NCI-H1105 (cell line): ENCODE measurements at regions not wholly inside any gene's neighbourhood (a gene's known extent, or its start where the extent isn't known, plus 50 kb on each side); places are given as distances from the start of the nearest gene placed in this dataset.

Experiments
- DNase-seq: peaks from one replicate; lab custom pipeline; 2025; lab: John Stamatoyannopoulos, UW

DNA sequence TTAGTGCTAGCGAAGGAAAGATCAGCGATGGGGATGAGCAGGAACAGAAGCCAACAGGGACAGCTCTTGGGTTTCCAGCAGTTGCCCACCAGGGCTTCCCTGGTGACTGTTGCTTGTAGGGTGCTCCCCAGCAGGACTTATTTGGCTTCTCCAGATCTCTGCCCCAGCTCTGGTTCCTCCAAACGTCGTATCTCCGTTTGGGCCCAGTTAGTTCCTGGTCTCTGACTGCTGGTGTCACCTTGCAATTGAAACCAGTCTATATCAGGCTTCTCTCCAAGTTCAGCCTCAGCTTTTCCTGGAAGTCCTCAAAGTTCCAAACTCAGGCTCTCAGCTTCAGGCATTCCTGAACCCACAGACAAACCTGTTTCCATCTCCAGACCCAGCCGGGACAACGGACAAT lies 70.8 kb upstream of the NXT1 start:
- no peak for DNase-seq

DNA sequence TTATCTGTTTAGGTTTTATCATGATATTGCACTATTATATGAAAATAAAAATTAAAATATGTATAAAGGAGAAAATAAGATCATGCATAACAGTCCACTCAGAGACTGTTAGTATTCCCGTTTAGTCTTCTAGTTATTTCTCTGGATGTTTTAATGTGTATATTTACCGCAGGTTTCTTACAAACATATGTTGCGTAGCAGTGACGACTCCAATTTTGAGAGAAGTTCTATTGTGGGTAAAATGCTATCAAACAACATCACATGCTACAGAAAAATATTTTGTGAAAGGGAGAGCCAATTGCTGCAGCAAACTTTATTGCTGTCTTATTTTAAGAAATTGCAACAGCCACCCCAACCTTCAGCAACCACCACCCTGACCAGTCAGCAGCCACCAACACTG lies 72.4 kb upstream of the NXT1 start:
- no peak for DNase-seq

DNA sequence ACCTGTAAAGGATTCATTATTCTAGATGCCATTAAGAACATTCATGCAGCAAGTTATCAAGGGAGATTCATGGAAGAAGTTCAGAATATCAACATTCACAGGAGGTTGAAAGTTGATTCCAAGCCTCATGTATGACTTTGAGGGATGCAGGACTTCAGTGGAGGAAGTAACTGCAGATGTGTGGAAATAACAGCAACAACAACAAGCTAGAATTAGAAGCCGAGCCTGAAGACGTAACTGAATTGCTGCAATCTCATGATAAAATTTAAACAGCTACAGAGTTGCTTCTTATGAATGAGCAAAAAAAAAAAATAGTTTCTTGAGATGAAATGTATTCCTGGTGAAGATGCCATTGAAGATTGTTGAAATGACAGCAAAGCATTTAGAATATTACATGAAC lies 73.3 kb upstream of the NXT1 start:
- DNase-seq: no peak

GRCh38 chr20:23273776-23274175 lies 76.8 kb upstream of the NXT1 start:
- DNase-seq: no peak

- no peak for DNase-seq
Observed at GRCh38 chr20:23272176-23273029, 78.2 kb upstream of the NXT1 start.

- no peak for DNase-seq
Observed at GRCh38 chr20:23270382-23270911, 80.1 kb upstream of the NXT1 start.

GRCh38 chr20:23269954-23270353 lies 80.6 kb upstream of the NXT1 start:
- no peak for DNase-seq

DNA sequence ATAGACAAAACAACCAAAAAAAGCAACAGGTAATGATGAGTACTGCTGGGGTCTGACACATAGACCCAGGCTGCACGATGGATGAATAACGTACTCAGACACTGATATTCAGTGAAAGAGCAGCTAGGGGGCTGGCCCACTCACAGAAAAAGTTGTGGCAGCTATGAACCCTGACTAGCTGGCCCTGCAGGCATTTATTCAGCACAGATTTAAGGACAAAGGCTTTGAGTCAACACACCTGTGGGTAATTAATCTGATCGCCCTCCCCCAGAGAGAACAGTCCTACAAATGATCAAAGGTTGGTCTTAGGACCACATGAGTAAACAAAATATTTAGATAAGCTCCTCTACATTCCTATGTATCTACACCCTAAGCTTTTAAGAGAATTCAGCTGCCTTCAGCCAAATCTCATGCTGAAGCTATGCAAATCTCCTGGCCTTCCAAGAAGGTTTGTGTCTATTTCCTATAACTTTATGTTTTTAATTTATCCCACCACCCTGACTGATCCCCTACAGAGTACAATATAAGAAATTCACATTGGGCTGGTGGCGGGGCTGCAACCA lies 81.7 kb upstream of the NXT1 start:
- DNase-seq: no peak

GRCh38 chr20:23267909-23268308 lies 82.7 kb upstream of the NXT1 start:
- no peak for DNase-seq

DNA sequence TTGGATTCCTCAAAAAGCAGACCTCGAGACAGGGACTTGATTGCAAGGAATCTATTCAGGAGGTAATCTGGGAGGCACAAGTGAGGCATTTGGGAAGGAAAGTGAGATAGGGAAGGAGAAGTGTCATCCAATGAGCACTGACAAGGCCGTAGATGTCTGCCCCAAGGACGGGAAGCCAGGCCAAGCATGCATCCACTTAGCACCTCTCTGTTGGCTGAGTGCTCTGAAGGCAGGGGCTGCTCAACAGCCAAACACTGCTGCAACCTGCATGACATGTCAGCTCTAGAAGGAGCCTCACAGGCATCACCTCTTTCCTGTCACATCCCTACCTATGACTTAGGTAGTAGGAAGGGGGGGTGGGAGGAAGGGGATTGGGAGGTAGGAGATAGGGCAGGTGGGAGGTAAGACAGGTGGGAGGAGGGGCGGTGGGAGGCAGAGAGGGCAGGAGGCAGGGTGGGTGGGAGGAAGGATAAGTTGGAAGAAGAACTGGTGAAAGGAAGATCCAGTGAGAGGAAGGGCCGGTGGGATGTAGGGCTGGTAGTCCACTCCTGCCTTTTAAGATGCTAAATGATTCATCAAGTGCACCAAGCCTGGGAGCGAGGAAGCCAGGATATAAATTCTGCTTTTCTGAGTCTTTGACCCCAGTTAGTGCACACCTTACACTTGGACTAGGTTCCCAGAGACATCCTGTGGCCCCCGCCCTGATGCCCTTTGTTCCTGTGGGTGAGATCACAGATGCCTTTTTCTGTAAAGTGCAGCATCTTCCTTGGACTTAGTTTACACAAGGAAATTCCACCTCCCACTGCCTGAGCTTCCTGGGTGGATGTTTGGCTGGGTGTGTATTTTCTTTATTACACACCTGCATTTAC lies 83.8 kb upstream of the NXT1 start:
- no peak for DNase-seq

GRCh38 chr20:23265226-23265625 lies 85.4 kb upstream of the NXT1 start:
- DNase-seq: no peak

- DNase-seq: no peak
Observed at GRCh38 chr20:23264545-23264944, 86.0 kb upstream of the NXT1 start.

DNA sequence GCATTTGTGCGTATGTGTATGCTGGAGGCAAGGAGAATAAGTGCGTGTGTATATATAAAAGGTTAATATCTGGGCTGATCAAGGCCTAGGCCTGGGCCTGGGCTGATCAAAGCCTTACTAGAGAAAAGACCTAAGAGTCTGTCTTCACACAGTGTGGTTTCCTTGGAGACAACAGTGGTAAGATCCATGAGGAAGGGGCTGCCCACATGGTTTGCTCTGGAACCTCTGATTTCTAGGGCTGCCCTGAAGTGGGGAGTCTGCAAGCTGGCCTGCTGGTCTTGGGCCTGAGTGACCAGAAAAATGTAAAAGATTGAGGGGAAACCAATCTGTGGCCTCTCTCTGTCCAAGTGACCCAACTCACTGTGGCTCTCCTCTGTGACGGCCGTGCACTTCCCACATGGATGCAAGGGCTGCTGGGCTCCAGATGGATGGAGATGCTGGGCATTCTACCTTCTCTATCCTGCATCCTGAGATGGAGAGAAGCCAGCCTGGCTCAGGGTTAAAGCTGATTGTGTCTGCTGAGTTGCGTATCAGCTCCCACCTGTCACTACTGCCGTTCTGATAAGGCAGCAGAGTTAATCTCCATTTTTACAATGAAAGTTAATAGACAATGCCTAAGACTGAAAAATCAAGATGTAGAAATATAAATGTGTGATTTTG lies 90.3 kb upstream of the NXT1 start:
- no peak for DNase-seq

- no peak for DNase-seq
Observed at GRCh38 chr20:23258747-23259121, 91.9 kb upstream of the NXT1 start.

- peak; percentile 78 for DNase-seq
Observed at GRCh38 chr20:23257848-23258746, 92.5 kb upstream of the NXT1 start.

DNA sequence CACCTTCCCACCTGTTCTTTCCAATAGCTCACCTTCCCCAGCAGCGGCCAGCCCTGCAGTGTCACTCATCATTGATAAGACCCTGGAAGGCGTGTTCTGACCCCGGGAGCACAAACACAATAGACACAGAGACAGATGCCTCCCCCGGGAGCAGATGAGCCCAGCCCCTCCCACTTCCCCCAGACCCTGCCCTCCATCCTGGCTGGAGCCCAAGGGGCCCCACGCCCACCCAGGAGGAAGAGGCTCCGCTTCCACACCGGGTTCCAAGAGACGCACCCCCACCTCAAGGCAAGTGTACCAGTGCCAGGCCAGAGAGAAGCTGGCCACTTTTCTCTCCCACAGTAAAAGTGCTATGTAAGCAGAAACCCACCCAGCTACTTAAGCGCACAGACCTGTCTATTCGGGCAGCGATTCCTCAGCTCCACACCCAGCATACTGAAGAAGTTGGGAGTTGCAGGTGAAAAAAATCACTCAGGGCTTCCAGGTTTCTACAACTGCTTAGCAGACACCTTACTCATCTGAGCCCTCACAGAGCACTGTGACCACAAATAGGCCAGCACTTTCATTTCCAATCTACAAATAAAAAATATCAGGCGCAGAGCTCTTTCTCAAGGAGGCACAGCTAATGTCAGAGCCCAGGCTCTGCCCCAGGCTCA lies 93.4 kb upstream of the NXT1 start:
- DNase-seq: no peak

- no peak for DNase-seq
Observed at GRCh38 chr20:23255716-23256385, 94.7 kb upstream of the NXT1 start.

DNA sequence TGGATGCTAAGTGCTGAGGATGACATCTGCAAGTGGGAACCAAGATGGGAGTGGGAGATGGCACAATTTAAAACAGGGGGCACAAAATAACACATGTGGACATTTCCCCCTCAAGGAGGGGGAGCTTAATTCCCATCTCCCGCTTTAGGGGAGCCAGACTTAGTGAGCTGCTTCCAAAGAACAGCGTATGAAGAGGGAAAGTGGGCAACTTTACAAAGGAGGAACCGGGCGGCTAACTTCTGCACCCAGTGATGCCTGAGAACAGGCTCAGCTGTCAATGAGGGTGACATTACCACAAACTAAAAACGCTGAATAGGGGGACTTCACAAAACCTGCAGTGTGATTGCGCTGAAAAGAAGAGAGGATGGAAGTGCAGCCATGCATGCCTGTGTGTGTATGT lies 95.5 kb upstream of the NXT1 start:
- no peak for DNase-seq

GRCh38 chr20:23254505-23254904 lies 96.1 kb upstream of the NXT1 start:
- no peak for DNase-seq

- DNase-seq: no peak
Observed at GRCh38 chr20:23254034-23254433, 96.6 kb upstream of the NXT1 start.
